IMR-90 (cell line): ENCODE measurements at regions not wholly inside any gene's neighbourhood (a gene's known extent, or its start where the extent isn't known, plus 50 kb on each side); places are given as distances from the start of the nearest gene placed in this dataset.

Source experiments
- BHLHE40 ChIP-seq: fragments of 150-350 bp; IDR thresholded peaks from 2 replicates; pipeline ENCODE4 v1.6.1; 2016; ENCODE audit warnings: mild to moderate bottlenecking, low read depth, low read length
- CHD1 ChIP-seq: IDR thresholded peaks from 2 replicates; pipeline ENCODE4 v1.6.1; 2012; ENCODE audit warnings: low read depth, low read length, improper control_type of control experiment
- ELK1 ChIP-seq: fragments of 150-350 bp; IDR thresholded peaks from 2 replicates; pipeline ENCODE4 v1.6.1; 2016; ENCODE audit warnings: low read depth, mild to moderate bottlenecking, low read length, moderate library complexity, borderline replicate concordance
- POLR2A ChIP-seq: IDR thresholded peaks from 2 replicates; pipeline ENCODE4 v1.6.1; 2012; ENCODE audit warnings: mild to moderate bottlenecking, low read depth, low read length
- SMC3 ChIP-seq: fragments of 150-350 bp; IDR thresholded peaks from 2 replicates; pipeline ENCODE4 v1.6.1; 2016; ENCODE audit warnings: low read depth, mild to moderate bottlenecking, antibody characterized with exemption, low read length, moderate library complexity
- TF ChIP-seq, protein P1 (sequence below): conservative IDR thresholded peaks from 2 replicates; pipeline ENCODE4 v1.5.1; 2012; ENCODE audit warnings: mild to moderate bottlenecking, low read depth, low read length, improper control_type of control experiment

DNA sequence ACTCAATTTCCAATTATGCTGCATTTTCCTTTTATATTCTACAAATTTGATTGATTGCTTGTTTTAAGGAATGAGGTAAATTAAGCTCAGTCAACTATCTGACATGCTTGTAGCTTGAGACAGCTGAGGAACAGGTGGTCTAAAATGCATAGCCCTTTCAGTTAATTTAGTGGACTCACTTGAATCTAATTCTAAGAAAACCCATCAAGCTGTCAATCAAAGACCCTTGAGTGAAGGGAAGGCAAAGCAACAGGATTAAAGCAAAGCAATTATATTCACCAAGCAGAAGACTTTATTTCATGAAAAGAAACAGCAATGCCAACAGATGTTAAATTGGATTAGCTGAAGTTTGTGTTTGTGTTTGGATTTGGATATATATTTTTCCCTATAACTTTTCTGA lies 228.5 kb downstream of the ARPP21 start:
- TF ChIP-seq POLR2A (no peak), CHD1 (no peak), ELK1 (no peak), SMC3 (no peak), BHLHE40 (no peak)
- TF ChIP-seq, protein P1, sequence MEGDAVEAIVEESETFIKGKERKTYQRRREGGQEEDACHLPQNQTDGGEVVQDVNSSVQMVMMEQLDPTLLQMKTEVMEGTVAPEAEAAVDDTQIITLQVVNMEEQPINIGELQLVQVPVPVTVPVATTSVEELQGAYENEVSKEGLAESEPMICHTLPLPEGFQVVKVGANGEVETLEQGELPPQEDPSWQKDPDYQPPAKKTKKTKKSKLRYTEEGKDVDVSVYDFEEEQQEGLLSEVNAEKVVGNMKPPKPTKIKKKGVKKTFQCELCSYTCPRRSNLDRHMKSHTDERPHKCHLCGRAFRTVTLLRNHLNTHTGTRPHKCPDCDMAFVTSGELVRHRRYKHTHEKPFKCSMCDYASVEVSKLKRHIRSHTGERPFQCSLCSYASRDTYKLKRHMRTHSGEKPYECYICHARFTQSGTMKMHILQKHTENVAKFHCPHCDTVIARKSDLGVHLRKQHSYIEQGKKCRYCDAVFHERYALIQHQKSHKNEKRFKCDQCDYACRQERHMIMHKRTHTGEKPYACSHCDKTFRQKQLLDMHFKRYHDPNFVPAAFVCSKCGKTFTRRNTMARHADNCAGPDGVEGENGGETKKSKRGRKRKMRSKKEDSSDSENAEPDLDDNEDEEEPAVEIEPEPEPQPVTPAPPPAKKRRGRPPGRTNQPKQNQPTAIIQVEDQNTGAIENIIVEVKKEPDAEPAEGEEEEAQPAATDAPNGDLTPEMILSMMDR, result no peak
